Activated naive CD8-positive, alpha-beta T cell treated with anti-CD3 and anti-CD28 coated beads for 36 hours (primary cell): ENCODE measurements at regions not wholly inside any gene's neighbourhood (a gene's known extent, or its start where the extent isn't known, plus 50 kb on each side); places are given as distances from the start of the nearest gene placed in this dataset.
"Not testable (repeated sequence)": the region's sequence is repeated elsewhere in the genome, so short reads cannot be mapped to it uniquely, and the experiment has no call there.

Experiments
- DNase-seq: peaks from one replicate; pipeline ENCODE4 v3.0.0; 2021
- H3K27ac Mint-ChIP-seq: one replicate; pipeline ENCODE4 v1.8.0; 2022; ENCODE audit warnings: mild to moderate bottlenecking, moderate library complexity, mixed read lengths
- H3K27me3 Mint-ChIP-seq: one replicate; pipeline ENCODE4 v1.8.0; 2022; ENCODE audit warnings: mild to moderate bottlenecking, mixed read lengths
- H3K36me3 Mint-ChIP-seq: one replicate; pipeline ENCODE4 v1.8.0; 2021; ENCODE audit warnings: mild to moderate bottlenecking, mixed read lengths
- H3K4me1 Mint-ChIP-seq: one replicate; pipeline ENCODE4 v1.8.0; 2021; ENCODE audit warnings: mixed read lengths
- H3K4me3 Mint-ChIP-seq: one replicate; pipeline ENCODE4 v1.8.0; 2022; ENCODE audit warnings: mild to moderate bottlenecking, moderate library complexity, mixed read lengths
- H3K9me3 Mint-ChIP-seq: one replicate; pipeline ENCODE4 v1.8.0; 2022; ENCODE audit warnings: mixed read lengths

DNA sequence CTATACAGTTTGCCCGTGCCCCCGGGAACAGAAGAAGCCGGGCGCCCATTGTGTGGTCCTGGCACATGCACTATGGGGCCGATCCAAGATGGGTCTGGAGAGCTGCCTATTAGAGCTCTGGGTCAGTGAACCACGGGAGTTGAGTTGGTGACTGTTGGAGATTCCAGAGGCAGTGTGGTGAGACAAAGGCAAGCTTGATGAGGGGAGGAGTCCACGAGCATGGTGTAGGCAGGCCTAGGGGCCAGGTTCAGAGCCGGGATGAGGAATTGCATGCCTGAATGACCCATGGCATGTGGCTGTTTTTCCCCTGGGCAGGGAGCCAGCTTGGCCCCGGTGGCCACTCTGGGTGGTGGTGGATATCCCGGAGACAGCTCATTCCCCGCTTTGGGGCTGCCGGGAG, 84.4 kb upstream of the STC2 start:
- no peaks in the 10 kb centered on the region for H3K36me3 Mint-ChIP-seq
- no peak overlapping the region for H3K27ac Mint-ChIP-seq
- H3K27me3 Mint-ChIP-seq: peaks cover 6% of the 10 kb centered on the region
- DNase-seq: no peak
- no peak overlapping the region for H3K4me3 Mint-ChIP-seq
- H3K9me3 Mint-ChIP-seq: no peaks in the 10 kb centered on the region
- H3K4me1 Mint-ChIP-seq: no peaks in the 10 kb centered on the region

DNA sequence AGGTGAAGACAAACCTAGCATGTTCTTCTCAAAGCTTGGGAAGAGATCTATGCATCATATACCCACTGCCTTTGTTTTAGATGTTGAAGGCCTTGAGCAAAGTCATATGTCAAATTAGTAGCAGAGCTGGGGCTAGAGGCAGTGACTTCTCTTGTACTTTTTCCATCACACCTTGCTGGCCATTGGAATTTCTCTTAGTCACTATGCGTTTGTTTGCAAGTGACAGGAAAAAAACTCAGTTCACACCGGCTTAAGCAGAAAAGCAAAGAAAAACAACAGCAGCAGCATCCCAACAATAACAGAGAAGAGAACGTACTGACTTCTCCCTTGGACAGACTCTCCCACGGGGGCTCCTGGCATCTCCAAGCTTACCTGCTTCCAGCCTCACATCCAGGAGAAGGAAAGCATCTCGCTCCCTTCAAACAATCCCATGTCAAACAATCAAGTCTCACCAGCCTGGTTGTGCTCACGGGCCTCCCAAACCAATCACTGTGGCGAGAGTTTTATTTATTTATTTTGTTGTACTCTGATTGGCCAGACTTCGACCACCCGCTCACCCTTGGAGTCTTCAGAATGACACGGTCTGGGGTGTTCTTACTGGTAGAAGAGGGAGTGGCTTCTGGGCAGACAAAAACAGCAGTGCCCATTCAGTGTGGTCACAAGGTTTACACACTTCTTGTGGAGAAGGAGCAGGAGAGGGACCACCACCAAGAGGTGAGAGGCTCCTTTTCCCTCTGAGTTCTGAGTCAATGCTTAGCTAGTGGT, 83.8 kb upstream of the STC2 start:
- H3K4me1 Mint-ChIP-seq: no peaks in the 10 kb centered on the region
- DNase-seq: no peak
- no peak overlapping the region for H3K27ac Mint-ChIP-seq
- no peak overlapping the region for H3K4me3 Mint-ChIP-seq
- peaks cover 6% of the 10 kb centered on the region for H3K27me3 Mint-ChIP-seq
- no peaks in the 10 kb centered on the region for H3K36me3 Mint-ChIP-seq
- no peaks in the 10 kb centered on the region for H3K9me3 Mint-ChIP-seq

DNA sequence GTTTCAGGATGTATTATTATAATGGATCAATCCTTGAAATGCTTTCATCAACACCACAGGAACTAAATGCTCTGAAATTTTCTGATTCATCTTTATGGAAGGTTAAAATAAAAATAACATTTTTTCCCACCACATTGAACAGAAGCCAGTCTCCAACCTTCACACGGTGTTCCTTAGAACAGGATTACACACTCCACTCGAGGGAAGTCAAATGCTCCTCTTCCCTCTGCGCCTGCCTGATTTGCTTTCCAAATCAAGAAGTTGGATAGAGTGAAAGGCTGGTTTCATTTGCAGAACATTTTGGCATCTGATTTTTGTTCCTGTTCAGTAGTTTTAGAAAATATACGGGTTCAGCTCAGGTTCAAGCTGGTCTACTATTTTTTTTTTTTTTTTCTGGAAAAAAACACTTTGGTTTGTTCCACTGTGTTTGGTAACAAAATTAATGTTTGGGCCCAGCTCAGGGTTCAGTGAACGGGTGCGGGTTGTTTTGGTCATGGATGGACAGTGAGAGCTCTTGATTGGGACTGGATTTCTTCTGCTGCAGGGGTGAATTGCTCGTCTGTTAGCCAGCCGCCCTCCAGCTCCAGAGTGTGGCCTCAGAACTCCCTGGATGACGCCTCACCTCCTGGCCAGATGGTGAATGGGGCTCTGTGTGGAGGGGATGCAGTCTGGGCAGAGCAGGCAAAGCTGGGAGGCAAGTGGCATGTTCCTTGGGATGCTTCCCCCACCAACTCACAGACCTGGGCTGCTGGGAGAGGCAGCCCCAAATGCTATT, 82.4 kb upstream of the STC2 start:
- no peak overlapping the region for H3K27ac Mint-ChIP-seq
- no peaks in the 10 kb centered on the region for H3K36me3 Mint-ChIP-seq
- H3K27me3 Mint-ChIP-seq: peaks cover 6% of the 10 kb centered on the region
- no peaks in the 10 kb centered on the region for H3K9me3 Mint-ChIP-seq
- H3K4me1 Mint-ChIP-seq: no peaks in the 10 kb centered on the region
- no peak overlapping the region for H3K4me3 Mint-ChIP-seq
- DNase-seq: no peak

DNA sequence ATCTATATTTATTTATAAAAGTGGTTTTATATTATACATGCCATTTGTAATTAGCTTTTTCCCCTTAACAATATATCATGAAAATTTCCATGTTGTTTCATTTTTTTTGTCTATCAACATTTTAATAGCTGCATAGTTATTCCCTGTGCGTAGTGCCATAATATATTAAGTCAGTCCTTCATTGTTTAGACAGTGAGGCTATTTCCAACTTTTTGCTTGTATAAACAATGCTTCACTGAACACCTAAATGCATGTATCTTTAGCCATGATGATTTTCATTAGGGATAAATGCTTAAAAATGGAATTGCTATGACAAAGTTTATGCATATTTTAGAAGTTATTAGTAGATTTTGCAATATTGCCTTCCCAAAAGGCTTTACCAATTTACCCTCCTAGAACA, 80.7 kb upstream of the STC2 start:
- H3K27me3 Mint-ChIP-seq: peaks cover 6% of the 10 kb centered on the region
- no peak overlapping the region for H3K4me3 Mint-ChIP-seq
- H3K9me3 Mint-ChIP-seq: no peaks in the 10 kb centered on the region
- H3K27ac Mint-ChIP-seq: no peak overlapping the region
- no peaks in the 10 kb centered on the region for H3K36me3 Mint-ChIP-seq
- DNase-seq: no peak
- no peaks in the 10 kb centered on the region for H3K4me1 Mint-ChIP-seq

DNA sequence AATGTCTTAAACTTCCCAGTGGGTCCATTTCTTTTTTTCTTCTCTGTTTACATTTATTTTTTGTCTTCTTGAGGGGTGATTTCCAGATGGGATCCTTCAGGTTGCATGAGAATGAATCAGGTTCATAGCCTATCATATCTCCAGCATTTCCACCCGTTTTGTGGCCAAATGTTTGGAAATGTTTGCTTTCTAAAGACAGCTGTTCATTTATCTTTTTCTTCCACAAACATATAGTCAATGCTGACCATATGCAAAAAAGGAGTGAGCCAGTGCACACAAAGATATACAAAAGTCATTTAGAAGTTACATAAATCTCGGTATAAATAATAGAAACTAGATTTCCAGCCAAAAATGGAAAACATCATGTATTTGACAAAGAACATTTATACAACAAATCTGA, 71.6 kb upstream of the STC2 start:
- Mint-ChIP-seq H3K27ac (no peak overlapping the region), H3K36me3 (no peaks in the 10 kb centered on the region)

DNA sequence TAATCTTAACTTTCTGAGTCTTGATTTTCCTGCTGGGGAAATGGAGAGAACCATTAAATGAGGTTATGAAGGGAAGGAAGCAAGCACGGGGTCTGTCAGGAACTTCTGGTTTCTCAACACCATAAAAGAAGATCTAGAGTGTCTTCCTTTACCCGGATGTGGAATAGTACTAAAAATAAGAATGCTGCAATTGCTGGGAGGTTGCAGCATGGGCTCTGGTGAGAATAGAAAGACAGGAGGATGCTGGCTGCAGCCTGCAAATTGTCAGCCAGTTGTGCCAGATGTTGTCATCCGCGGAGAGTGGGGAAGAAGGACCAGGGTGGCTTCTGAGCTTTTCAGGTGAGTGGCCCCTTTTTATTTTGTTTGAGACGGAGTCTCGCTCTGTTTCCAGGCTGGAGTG, 69.3 kb upstream of the STC2 start:
- peaks cover 8% of the 10 kb centered on the region for H3K9me3 Mint-ChIP-seq
- no peak overlapping the region for H3K4me3 Mint-ChIP-seq
- no peak for DNase-seq
- H3K4me1 Mint-ChIP-seq: no peaks in the 10 kb centered on the region
- H3K27me3 Mint-ChIP-seq: peaks cover 12% of the 10 kb centered on the region
- H3K36me3 Mint-ChIP-seq: no peaks in the 10 kb centered on the region
- H3K27ac Mint-ChIP-seq: no peak overlapping the region

More for the DNA sequence above, 71.6 kb upstream of the STC2 start:
- H3K9me3 Mint-ChIP-seq: peaks cover 2% of the 10 kb centered on the region
- no peak for DNase-seq
- no peaks in the 10 kb centered on the region for H3K27me3 Mint-ChIP-seq
- H3K4me3 Mint-ChIP-seq: no peak overlapping the region
- H3K4me1 Mint-ChIP-seq: no peaks in the 10 kb centered on the region

DNA sequence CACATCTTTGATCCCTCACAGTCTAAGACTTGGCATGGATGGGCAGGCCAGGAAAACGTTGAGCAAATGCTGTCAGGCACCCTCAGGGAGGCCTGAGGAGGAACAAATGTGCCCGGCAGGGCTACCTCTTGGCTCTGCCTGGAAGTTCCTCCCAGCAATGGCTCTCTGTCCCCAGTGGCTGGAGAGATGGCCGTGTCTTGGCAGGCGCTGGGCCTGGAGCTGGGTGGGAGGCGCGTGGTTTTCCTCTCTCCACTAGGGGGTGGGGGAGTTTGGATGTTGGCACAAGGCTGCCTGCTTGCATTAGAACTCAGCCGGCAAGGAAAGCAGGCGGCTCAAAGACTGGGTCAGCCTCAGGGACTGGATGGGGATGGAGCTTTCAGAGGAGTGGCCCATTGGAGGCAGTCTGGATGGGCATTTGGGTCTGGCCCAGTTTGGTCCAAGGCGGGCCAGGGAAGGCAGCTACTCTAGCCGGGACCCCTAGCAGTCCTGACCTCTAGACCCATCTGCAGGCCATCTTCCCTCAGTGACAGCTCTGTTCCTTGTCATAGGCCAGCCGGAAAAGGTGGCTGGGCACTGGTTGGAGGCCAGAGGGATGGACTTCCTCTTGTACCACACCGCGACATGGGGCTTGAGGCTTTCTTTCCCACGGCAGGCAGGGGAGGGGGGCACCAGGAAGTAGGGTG, 68.2 kb upstream of the STC2 start:
- peaks cover 13% of the 10 kb centered on the region for H3K27me3 Mint-ChIP-seq
- peaks cover 6% of the 10 kb centered on the region for H3K9me3 Mint-ChIP-seq
- H3K36me3 Mint-ChIP-seq: no peaks in the 10 kb centered on the region
- no peak overlapping the region for H3K27ac Mint-ChIP-seq
- DNase-seq: no peak
- H3K4me1 Mint-ChIP-seq: no peaks in the 10 kb centered on the region
- no peak overlapping the region for H3K4me3 Mint-ChIP-seq

DNA sequence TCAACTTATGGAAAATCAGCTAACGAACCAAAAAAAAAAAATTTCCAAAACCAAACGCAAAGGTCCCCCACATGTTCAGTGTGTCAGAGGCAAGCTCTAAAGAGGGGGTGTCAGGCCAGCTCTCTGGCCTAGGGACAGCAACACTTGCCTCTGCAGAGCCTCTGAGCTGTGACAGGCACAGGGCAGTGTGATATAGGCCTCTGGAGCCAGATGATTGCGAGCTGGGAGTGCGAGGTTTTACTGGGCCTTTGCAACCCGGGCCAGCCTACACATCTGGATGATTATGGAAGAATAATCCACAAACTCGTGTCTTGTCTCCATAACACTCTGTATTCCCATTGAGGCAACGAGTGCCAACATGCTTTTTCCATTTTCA, 67.7 kb upstream of the STC2 start:
- Mint-ChIP-seq H3K9me3 (peaks cover 6% of the 10 kb centered on the region), H3K27me3 (peaks cover 13% of the 10 kb centered on the region), H3K27ac (no peak overlapping the region), H3K4me3 (no peak overlapping the region), H3K36me3 (no peaks in the 10 kb centered on the region), H3K4me1 (no peaks in the 10 kb centered on the region)
- DNase-seq: no peak

DNA sequence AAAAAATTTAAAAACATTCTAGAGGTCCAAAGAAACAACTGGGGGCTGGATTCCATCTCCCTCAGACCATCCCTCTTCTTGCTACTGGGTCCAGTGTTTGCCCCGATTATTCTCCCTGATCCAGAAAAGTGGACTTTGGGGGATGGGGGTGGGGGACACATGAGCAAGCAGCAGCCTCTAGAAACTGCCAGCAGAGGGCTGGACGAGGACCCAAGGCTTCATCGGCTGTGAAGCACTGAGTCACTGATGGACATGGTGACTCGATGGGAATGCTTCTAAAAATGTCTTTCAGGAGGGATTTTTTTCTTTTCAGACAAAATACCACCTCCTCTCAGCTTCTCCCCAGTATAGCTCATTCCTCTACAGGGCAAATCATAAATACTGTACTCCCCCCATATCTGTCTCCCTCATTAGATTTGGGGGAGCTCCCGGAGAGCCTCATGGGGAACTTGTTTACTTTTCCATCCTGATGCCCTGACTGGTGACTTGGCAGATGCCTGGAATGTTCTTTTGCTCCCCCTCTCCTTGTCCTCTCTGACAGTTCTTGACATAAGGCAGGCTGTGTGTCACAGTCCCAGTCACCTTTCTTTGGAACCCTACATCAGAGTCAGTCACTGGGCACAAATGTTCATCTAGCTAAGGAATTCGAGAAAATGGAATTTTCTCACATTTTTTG, 67.2 kb upstream of the STC2 start:
- Mint-ChIP-seq H3K36me3 (no peaks in the 10 kb centered on the region), H3K27me3 (peaks cover 17% of the 10 kb centered on the region)

DNA sequence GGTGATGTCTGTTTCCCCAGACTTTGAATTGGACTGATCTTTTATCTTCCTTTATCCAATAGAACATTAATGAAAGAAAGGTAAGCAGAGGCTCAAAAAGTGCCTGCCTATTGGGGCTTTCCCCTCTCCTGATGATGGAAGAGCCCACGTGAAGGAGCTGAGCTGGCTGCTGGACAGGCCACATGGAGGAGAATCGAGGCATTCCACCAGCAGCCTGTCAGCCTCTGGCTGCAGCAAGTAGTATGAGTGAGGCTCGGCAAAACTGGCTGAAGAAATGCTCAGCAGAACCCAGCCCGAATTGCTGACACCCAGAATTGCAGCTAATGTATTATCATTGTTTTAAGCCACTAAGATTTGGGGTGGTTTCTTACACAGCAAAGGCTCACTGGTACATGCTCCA, 66.5 kb upstream of the STC2 start:
- Mint-ChIP-seq H3K4me3 (no peak overlapping the region), H3K27me3 (peaks cover 22% of the 10 kb centered on the region), H3K4me1 (no peaks in the 10 kb centered on the region), H3K9me3 (peaks cover 6% of the 10 kb centered on the region), H3K36me3 (no peaks in the 10 kb centered on the region), H3K27ac (no peak overlapping the region)
- no peak for DNase-seq

More for the DNA sequence above, 67.2 kb upstream of the STC2 start:
- Mint-ChIP-seq H3K9me3 (peaks cover 6% of the 10 kb centered on the region), H3K4me1 (no peaks in the 10 kb centered on the region), H3K4me3 (no peak overlapping the region), H3K27ac (no peak overlapping the region)
- DNase-seq: no peak

DNA sequence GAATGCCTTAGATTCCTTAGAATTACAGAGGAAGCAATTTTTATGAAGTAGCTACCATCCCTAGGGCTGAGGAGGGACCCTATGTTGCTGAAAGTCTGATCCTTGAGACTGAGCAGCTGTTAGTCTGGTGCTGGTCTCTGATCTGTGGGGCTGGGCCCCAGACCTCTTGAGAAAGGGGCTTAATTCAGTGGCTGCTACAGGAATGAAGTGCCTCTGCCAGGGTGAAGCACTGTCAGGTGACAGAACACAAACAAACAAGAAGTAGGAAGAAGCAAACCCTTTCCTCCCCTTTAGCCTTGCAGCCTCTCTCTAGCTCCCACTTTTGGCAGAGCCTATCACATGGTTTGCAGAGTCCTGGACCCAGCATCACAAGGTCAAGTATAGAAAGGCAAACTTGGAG, 64.0 kb upstream of the STC2 start:
- DNase-seq: no peak
- Mint-ChIP-seq H3K27me3 (peaks cover 22% of the 10 kb centered on the region), H3K9me3 (peaks cover 6% of the 10 kb centered on the region), H3K4me3 (no peak overlapping the region), H3K27ac (no peak overlapping the region), H3K4me1 (no peaks in the 10 kb centered on the region), H3K36me3 (no peaks in the 10 kb centered on the region)

DNA sequence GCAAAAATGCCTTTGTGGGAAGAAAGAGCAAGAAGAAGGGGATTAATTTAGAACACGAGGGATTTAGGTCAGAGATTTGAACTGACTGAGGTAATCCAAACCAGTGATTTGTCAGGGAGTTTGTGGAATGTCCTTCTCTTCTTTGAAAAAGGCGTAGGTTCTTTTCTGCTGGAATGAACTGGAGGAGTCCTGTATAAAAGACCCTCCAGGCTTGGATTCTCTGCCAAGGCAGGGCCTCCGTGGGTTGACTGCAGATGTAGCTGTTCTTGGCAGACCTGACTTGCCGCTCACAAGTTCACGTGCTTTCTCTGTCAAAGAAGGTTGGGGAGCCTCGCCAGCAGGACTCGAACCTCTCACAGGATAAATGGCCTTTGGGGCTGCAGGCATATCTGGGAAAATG, 62.8 kb upstream of the STC2 start:
- Mint-ChIP-seq H3K27me3 (peaks cover 22% of the 10 kb centered on the region), H3K36me3 (no peaks in the 10 kb centered on the region), H3K9me3 (peaks cover 6% of the 10 kb centered on the region), H3K27ac (no peak overlapping the region), H3K4me1 (no peaks in the 10 kb centered on the region), H3K4me3 (no peak overlapping the region)
- no peak for DNase-seq

DNA sequence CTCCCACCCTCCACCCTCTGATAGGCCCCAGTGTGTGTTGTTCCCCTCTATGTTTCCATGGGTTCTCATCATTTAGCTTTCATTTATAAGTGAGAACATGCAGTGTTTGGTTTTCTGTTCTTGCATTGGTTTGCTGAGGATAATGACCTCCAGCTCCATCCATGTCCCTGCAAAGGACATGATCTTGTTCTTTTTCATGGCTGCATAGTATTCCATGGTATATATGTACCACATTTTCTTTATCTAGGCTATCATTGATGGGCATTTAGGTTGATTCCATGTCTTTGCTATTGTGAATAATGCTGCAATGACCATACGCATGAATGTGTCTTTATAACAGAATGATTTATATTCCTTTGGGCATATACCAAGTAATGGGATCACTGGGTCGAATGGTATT, 59.1 kb upstream of the STC2 start:
- H3K27ac Mint-ChIP-seq, H3K4me3 Mint-ChIP-seq: not testable (repeated sequence)

DNA sequence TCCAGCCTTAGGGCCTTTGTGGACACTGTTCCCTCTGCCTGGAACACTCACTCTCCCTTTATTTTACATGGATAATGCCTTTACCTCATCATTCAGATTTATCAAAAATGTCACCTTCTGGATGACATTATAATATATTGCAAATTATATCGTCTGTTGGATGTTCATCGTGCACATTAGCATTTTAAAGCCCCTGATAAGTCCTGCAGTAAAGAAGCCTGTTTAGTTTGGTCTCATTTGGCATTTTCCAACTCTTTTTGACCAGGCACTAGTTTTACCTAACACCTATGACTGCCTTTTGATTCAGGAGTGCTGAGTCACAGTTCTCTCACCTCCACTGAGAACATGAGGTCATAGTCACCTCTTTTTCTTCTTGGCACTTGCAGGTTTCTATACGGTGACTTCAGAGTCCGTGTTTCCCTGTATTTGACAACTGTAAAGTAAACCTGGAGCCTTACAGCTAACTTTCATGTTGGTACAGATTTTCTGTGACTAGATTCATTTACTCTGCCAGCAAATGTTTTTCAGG, 57.7 kb upstream of the STC2 start:
- no peak overlapping the region for H3K4me3 Mint-ChIP-seq
- H3K36me3 Mint-ChIP-seq: no peaks in the 10 kb centered on the region
- H3K9me3 Mint-ChIP-seq: no peaks in the 10 kb centered on the region
- DNase-seq: no peak
- H3K27ac Mint-ChIP-seq: no peak overlapping the region
- no peaks in the 10 kb centered on the region for H3K4me1 Mint-ChIP-seq
- peaks cover 25% of the 10 kb centered on the region for H3K27me3 Mint-ChIP-seq

More for the DNA sequence above, 59.1 kb upstream of the STC2 start:
- H3K27me3 Mint-ChIP-seq: peaks cover 21% of the 10 kb centered on the region
- DNase-seq, H3K4me1 Mint-ChIP-seq, H3K9me3 Mint-ChIP-seq, H3K36me3 Mint-ChIP-seq: not testable (repeated sequence)

DNA sequence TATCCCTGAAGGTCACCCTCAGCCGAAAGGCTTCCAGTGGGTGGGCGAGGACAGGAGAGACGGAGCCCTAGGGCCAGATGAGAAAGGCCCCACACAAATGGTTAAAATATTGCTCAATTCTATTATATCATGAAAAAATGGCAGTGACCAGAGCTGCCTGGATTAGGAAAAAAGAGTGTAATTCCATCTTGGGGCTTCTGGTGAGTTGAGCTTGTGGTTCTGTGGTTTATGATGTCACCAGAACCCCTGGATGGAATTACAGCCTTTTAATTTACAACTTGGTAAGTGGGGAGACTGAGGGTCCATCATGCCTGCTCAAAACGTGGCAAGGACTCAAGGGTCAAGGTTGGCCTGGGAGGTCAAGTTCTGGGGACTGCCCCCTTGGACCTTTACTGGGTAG, 55.5 kb upstream of the STC2 start:
- Mint-ChIP-seq H3K9me3 (no peaks in the 10 kb centered on the region), H3K4me3 (no peak overlapping the region), H3K27me3 (peaks cover 16% of the 10 kb centered on the region), H3K4me1 (no peaks in the 10 kb centered on the region), H3K36me3 (no peaks in the 10 kb centered on the region), H3K27ac (no peak overlapping the region)
- no peak for DNase-seq
